GM21576 (cell line): ENCODE measurements at regions not wholly inside any gene's neighbourhood (a gene's known extent, or its start where the extent isn't known, plus 50 kb on each side); places are given as distances from the start of the nearest gene placed in this dataset.

Experiments
- ATAC-seq: cut with Tn5 transposase; IDR thresholded peaks from one replicate; pipeline ENCODE4 v1.9.1; 2021; ENCODE audit warnings: mild to moderate bottlenecking, moderate library complexity; ENCODE audit not compliant: unreplicated experiment

- no peak for ATAC-seq
Observed at GRCh38 chr11:128125723-128126122, 461.6 kb downstream of the ETS1 start.

GRCh38 chr11:128116885-128117284 lies 470.5 kb downstream of the ETS1 start:
- no peak for ATAC-seq

- ATAC-seq: no peak
Observed at GRCh38 chr11:128116447-128116846, 470.9 kb downstream of the ETS1 start.

GRCh38 chr11:128105950-128106349 lies 481.4 kb downstream of the ETS1 start:
- ATAC-seq: no peak

GRCh38 chr11:128105511-128105910 lies 481.8 kb downstream of the ETS1 start:
- ATAC-seq: no peak

- no peak for ATAC-seq
Observed at GRCh38 chr11:128103278-128103873, 484.0 kb downstream of the ETS1 start.

GRCh38 chr11:128098781-128099180 lies 488.6 kb downstream of the ETS1 start:
- no peak for ATAC-seq

- ATAC-seq: no peak
Observed at GRCh38 chr11:128095466-128095981, 491.8 kb downstream of the ETS1 start.

GRCh38 chr11:128093689-128094088 lies 493.7 kb downstream of the ETS1 start:
- ATAC-seq: no peak

- ATAC-seq: no peak
Observed at GRCh38 chr11:128089962-128090361, 497.4 kb downstream of the ETS1 start.

GRCh38 chr11:128086794-128087193 lies 500.6 kb downstream of the ETS1 start:
- ATAC-seq: no peak

GRCh38 chr11:128085276-128085675 lies 502.1 kb downstream of the ETS1 start:
- no peak for ATAC-seq

- ATAC-seq: no peak
Observed at GRCh38 chr11:128082574-128082973, 504.8 kb downstream of the ETS1 start.

GRCh38 chr11:128069665-128070064 lies 517.7 kb downstream of the ETS1 start:
- ATAC-seq: no peak

GRCh38 chr11:128067780-128068179 lies 519.6 kb downstream of the ETS1 start:
- no peak for ATAC-seq

- no peak for ATAC-seq
Observed at GRCh38 chr11:128066399-128066798, 521.0 kb downstream of the ETS1 start.

- no peak for ATAC-seq
Observed at GRCh38 chr11:128061281-128061871, 526.0 kb downstream of the ETS1 start.

- ATAC-seq: no peak
Observed at GRCh38 chr11:128058580-128059208, 528.7 kb downstream of the ETS1 start.

GRCh38 chr11:128057786-128058395 lies 529.5 kb downstream of the ETS1 start:
- ATAC-seq: no peak

- no peak for ATAC-seq
Observed at GRCh38 chr11:128055576-128056217, 531.7 kb downstream of the ETS1 start.
